WTC11 (cell line): ENCODE measurements at regions not wholly inside any gene's neighbourhood (a gene's known extent, or its start where the extent isn't known, plus 50 kb on each side); places are given as distances from the start of the nearest gene placed in this dataset.

ENCODE experiments used
- NFE2L1 ChIP-seq: sonication (generic); formaldehyde crosslinking; IDR thresholded peaks from 2 replicates; pipeline ENCODE4 v1.8.1; 2023; ENCODE audit warnings: missing genetic modification reagents
- NR3C1 ChIP-seq: sonication (generic); formaldehyde crosslinking; conservative IDR thresholded peaks from 2 replicates; pipeline ENCODE4 v1.8.1; 2023; ENCODE audit warnings: low read depth, mild to moderate bottlenecking, missing genetic modification reagents
- TP53 ChIP-seq: sonication (generic); formaldehyde crosslinking; IDR thresholded peaks from 2 replicates; pipeline ENCODE4 v1.8.1; 2023; ENCODE audit warnings: mild to moderate bottlenecking, missing genetic modification reagents
- ZBTB21 ChIP-seq: sonication (generic); formaldehyde crosslinking; IDR thresholded peaks from 2 replicates; pipeline ENCODE4 v1.8.1; 2023; ENCODE audit warnings: mild to moderate bottlenecking, missing genetic modification reagents, borderline replicate concordance
- TF ChIP-seq, protein P1 (sequence below): sonication (generic); formaldehyde crosslinking; IDR thresholded peaks from 2 replicates; pipeline ENCODE4 v1.8.1; 2023; ENCODE audit warnings: mild to moderate bottlenecking, moderate library complexity, missing genetic modification reagents
- TF ChIP-seq, protein P2 (sequence below): fragments of 200-600 bp; IDR thresholded peaks from 2 replicates; pipeline ENCODE4 v1.8.0; 2022; ENCODE audit warnings: antibody characterized with exemption
- TF ChIP-seq, protein P3 (sequence below): sonication (generic); formaldehyde crosslinking; IDR thresholded peaks from 2 replicates; pipeline ENCODE4 v1.8.0; 2023; ENCODE audit warnings: mild to moderate bottlenecking, missing genetic modification reagents
- TF ChIP-seq, protein P4 (sequence below): sonication (generic); formaldehyde crosslinking; conservative IDR thresholded peaks from 2 replicates; pipeline ENCODE4 v1.8.1; 2022; ENCODE audit warnings: mild to moderate bottlenecking, missing genetic modification reagents

DNA sequence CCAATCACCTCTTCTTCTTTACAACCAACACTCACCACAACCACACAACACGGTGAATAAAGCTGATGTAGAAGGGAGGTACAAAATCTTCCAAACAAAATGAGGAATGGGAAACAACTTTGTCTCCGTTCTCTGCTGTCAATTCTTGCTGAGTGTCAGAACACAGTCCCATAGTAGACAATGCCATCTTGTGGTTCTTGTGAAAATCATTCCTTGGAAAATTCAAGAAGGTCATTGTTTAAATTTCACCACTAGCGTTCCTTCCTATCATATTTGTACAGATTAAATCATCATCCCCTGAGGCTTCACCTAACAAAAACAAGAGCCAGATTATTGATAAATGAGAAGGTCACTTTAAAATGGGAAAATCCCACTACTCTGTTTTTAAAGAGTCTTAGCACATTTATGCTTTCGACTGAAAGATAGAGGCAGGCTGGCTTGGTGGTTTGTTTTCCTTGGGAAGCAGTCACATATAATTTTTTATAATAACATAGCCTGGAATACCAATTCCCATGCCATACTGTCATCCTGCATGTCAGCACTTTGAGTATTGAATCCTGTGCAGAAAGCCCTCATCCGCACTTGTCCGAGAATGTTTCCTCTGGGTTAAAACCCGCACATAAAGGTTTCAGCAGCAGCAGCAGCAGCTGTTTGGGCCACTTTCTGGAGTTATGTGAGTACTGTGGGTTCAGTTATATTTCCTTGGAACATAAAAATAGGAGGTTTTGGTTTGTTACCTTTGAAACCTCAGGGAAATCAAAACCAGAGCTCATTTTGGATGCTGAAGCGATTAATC is 395.0 kb upstream of the SMARCA2 start:
- TF ChIP-seq, protein P1, sequence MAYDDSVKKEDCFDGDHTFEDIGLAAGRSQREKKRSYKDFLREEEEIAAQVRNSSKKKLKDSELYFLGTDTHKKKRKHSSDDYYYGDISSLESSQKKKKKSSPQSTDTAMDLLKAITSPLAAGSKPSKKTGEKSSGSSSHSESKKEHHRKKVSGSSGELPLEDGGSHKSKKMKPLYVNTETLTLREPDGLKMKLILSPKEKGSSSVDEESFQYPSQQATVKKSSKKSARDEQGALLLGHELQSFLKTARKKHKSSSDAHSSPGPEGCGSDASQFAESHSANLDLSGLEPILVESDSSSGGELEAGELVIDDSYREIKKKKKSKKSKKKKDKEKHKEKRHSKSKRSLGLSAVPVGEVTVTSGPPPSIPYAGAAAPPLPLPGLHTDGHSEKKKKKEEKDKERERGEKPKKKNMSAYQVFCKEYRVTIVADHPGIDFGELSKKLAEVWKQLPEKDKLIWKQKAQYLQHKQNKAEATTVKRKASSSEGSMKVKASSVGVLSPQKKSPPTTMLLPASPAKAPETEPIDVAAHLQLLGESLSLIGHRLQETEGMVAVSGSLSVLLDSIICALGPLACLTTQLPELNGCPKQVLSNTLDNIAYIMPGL (CRISPR knock-in tag), result no peak
- TF ChIP-seq, protein P2, sequence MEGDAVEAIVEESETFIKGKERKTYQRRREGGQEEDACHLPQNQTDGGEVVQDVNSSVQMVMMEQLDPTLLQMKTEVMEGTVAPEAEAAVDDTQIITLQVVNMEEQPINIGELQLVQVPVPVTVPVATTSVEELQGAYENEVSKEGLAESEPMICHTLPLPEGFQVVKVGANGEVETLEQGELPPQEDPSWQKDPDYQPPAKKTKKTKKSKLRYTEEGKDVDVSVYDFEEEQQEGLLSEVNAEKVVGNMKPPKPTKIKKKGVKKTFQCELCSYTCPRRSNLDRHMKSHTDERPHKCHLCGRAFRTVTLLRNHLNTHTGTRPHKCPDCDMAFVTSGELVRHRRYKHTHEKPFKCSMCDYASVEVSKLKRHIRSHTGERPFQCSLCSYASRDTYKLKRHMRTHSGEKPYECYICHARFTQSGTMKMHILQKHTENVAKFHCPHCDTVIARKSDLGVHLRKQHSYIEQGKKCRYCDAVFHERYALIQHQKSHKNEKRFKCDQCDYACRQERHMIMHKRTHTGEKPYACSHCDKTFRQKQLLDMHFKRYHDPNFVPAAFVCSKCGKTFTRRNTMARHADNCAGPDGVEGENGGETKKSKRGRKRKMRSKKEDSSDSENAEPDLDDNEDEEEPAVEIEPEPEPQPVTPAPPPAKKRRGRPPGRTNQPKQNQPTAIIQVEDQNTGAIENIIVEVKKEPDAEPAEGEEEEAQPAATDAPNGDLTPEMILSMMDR, result no peak
- TF ChIP-seq, protein P3, sequence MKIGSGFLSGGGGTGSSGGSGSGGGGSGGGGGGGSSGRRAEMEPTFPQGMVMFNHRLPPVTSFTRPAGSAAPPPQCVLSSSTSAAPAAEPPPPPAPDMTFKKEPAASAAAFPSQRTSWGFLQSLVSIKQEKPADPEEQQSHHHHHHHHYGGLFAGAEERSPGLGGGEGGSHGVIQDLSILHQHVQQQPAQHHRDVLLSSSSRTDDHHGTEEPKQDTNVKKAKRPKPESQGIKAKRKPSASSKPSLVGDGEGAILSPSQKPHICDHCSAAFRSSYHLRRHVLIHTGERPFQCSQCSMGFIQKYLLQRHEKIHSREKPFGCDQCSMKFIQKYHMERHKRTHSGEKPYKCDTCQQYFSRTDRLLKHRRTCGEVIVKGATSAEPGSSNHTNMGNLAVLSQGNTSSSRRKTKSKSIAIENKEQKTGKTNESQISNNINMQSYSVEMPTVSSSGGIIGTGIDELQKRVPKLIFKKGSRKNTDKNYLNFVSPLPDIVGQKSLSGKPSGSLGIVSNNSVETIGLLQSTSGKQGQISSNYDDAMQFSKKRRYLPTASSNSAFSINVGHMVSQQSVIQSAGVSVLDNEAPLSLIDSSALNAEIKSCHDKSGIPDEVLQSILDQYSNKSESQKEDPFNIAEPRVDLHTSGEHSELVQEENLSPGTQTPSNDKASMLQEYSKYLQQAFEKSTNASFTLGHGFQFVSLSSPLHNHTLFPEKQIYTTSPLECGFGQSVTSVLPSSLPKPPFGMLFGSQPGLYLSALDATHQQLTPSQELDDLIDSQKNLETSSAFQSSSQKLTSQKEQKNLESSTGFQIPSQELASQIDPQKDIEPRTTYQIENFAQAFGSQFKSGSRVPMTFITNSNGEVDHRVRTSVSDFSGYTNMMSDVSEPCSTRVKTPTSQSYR (CRISPR knock-in tag), result no peak
- TF ChIP-seq, protein P4, sequence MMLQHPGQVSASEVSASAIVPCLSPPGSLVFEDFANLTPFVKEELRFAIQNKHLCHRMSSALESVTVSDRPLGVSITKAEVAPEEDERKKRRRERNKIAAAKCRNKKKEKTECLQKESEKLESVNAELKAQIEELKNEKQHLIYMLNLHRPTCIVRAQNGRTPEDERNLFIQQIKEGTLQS (CRISPR knock-in tag), result no peak
- TF ChIP-seq NR3C1 (CRISPR knock-in tag), result no peak
- TF ChIP-seq NFE2L1, result no peak
- TF ChIP-seq TP53, result no peak
- TF ChIP-seq ZBTB21 (CRISPR knock-in tag), result no peak
